IMR-90 (cell line): ENCODE measurements at regions not wholly inside any gene's neighbourhood (a gene's known extent, or its start where the extent isn't known, plus 50 kb on each side); places are given as distances from the start of the nearest gene placed in this dataset.

Experiments used
- ATAC-seq: fragments of 200-7000 bp; cut with Tn5 transposase; 2 replicates; pipeline ENCODE4 v1.9.1; 2020; ENCODE audit warnings: low read depth, mild to moderate bottlenecking, moderate library complexity
- BruUV-seq: library from RNA; stranded (reverse); fragments of 400-500 nt; replicated peaks from 2 replicates; lab custom pipeline; 2021; lab: Mats Ljungman, UMichigan
- CTCF ChIA-PET: fragments of 300-600 bp; formaldehyde crosslinking; extraction: SDS; loops from one replicate; lab custom pipeline; 2021; ENCODE audit warnings: antibody characterized with exemption; lab: Yijun Ruan, JAX
- POLR2A ChIA-PET: fragments of 300-600 bp; sonication (Branson Sonifier 250); formaldehyde crosslinking; loops from one replicate; lab custom pipeline; 2022; ENCODE audit warnings: antibody characterized with exemption; ENCODE audit not compliant: unreplicated experiment; lab: Charles Lee
- DNase-seq: peaks from one replicate; pipeline ENCODE4 v3.0.0; 2013
- H2AFZ ChIP-seq: replicated peaks from 2 replicates; pipeline ENCODE3; 2013; ENCODE audit warnings: low read length, mild to moderate bottlenecking; ENCODE audit not compliant: poor library complexity
- H2AK5ac ChIP-seq: 2 replicates; pipeline ENCODE4 v1.6.1; 2013; ENCODE audit warnings: low read depth, low read length, inconsistent platforms
- H2AK9ac ChIP-seq: replicated peaks from 2 replicates; pipeline ENCODE3; 2013; ENCODE audit warnings: mild to moderate bottlenecking, low read depth, low read length, moderate library complexity; ENCODE audit not compliant: poor library complexity
- H2BK120ac ChIP-seq: 2 replicates; pipeline ENCODE4 v1.6.1; 2013; ENCODE audit warnings: low read depth, low read length, inconsistent platforms
- H2BK15ac ChIP-seq: 3 replicates; pipeline ENCODE4 v1.6.1; 2013; ENCODE audit warnings: low read depth, low read length, inconsistent platforms
- H2BK20ac ChIP-seq: 2 replicates; pipeline ENCODE4 v1.6.1; 2013; ENCODE audit warnings: low read depth, mild to moderate bottlenecking, inconsistent platforms, low read length, moderate library complexity
- H2BK5ac ChIP-seq: 2 replicates; pipeline ENCODE4 v1.6.1; 2013; ENCODE audit warnings: mild to moderate bottlenecking, low read depth, low read length, inconsistent platforms; ENCODE audit not compliant: poor library complexity, severe bottlenecking
- H3K14ac ChIP-seq: replicated peaks from 2 replicates; pipeline ENCODE4 v1.6.1; 2013; ENCODE audit warnings: low read depth, low read length, inconsistent platforms
- H3K18ac ChIP-seq: 2 replicates; pipeline ENCODE4 v1.6.1; 2013; ENCODE audit warnings: low read depth, low read length, control low read depth
- H3K23ac ChIP-seq: 2 replicates; pipeline ENCODE4 v1.6.1; 2013; ENCODE audit warnings: low read depth, low read length, inconsistent platforms
- H3K27ac ChIP-seq: 2 replicates; pipeline ENCODE4 v1.5.1; 2013; ENCODE audit warnings: mild to moderate bottlenecking, control low read depth, low read length; ENCODE audit not compliant: insufficient read depth
- H3K27me3 ChIP-seq: 2 replicates; pipeline ENCODE4 v1.6.1; 2013; ENCODE audit warnings: low read length; ENCODE audit not compliant: control insufficient read depth, insufficient read depth
- H3K36me3 ChIP-seq: 2 replicates; pipeline ENCODE4 v1.6.1; 2013; ENCODE audit warnings: low read length, mixed read lengths; ENCODE audit not compliant: control insufficient read depth, insufficient read depth
- H3K4ac ChIP-seq: 2 replicates; pipeline ENCODE4 v1.6.1; 2013; ENCODE audit warnings: low read depth, low read length, inconsistent platforms
- H3K4me1 ChIP-seq: 2 replicates; pipeline ENCODE4 v1.6.1; 2013; ENCODE audit warnings: low read length, mixed read lengths; ENCODE audit not compliant: control insufficient read depth, insufficient read depth
- H3K4me2 ChIP-seq: 2 replicates; pipeline ENCODE4 v1.6.1; 2013; ENCODE audit warnings: low read depth, mild to moderate bottlenecking, control low read depth, low read length, moderate library complexity
- H3K4me3 ChIP-seq: 2 replicates; pipeline ENCODE4 v1.5.1; 2013; ENCODE audit warnings: low read depth, mild to moderate bottlenecking, control low read depth, low read length, moderate library complexity; ENCODE audit not compliant: insufficient read depth
- H3K56ac ChIP-seq: 2 replicates; pipeline ENCODE4 v1.6.1; 2013; ENCODE audit warnings: low read length, inconsistent platforms; ENCODE audit not compliant: insufficient read depth; ENCODE audit errors: extremely low read depth
- H3K79me1 ChIP-seq, 2 experiments: 2 replicates each; pipeline ENCODE4 v1.6.1; 2013; ENCODE audit warnings: low read length in 2 of 2, inconsistent platforms in 1 of 2, low read depth in 1 of 2
- H3K9ac ChIP-seq: 2 replicates; pipeline ENCODE4 v1.6.1; 2013; ENCODE audit warnings: low read depth, low read length, control low read depth
- H3K9me1 ChIP-seq: 2 replicates; pipeline ENCODE4 v1.6.1; 2013; ENCODE audit warnings: low read length, inconsistent platforms; ENCODE audit not compliant: insufficient read depth
- H3K9me3 ChIP-seq: 2 replicates; pipeline ENCODE4 v1.6.1; 2013; ENCODE audit warnings: low read length; ENCODE audit not compliant: control insufficient read depth, insufficient read depth
- H4K20me1 ChIP-seq: 2 replicates; pipeline ENCODE4 v1.6.1; 2013; ENCODE audit warnings: low read length, inconsistent platforms; ENCODE audit not compliant: insufficient read depth
- H4K5ac ChIP-seq: 2 replicates; pipeline ENCODE4 v1.6.1; 2013; ENCODE audit warnings: mild to moderate bottlenecking, low read depth, low read length, control low read depth
- H4K8ac ChIP-seq, 2 experiments: 2 replicates each; pipeline ENCODE4 v1.6.1; 2013; ENCODE audit warnings: low read depth in 2 of 2, low read length in 2 of 2, control low read depth in 1 of 2, inconsistent platforms in 1 of 2
- H4K91ac ChIP-seq: 2 replicates; pipeline ENCODE4 v1.6.1; 2013; ENCODE audit warnings: low read depth, low read length, inconsistent platforms; ENCODE audit not compliant: insufficient read depth
- BHLHE40 ChIP-seq: fragments of 150-350 bp; IDR thresholded peaks from 2 replicates; pipeline ENCODE4 v1.6.1; 2016; ENCODE audit warnings: mild to moderate bottlenecking, low read depth, low read length
- CEBPB ChIP-seq: IDR thresholded peaks from 2 replicates; pipeline ENCODE4 v1.6.1; 2012; ENCODE audit warnings: low read depth, low read length, improper control_type of control experiment
- CHD1 ChIP-seq: IDR thresholded peaks from 2 replicates; pipeline ENCODE4 v1.6.1; 2012; ENCODE audit warnings: low read depth, low read length, improper control_type of control experiment
- FOS ChIP-seq: fragments of 150-350 bp; IDR thresholded peaks from 2 replicates; pipeline ENCODE4 v1.6.1; 2016; ENCODE audit warnings: low read depth, low read length
- MAFK ChIP-seq: IDR thresholded peaks from 2 replicates; pipeline ENCODE4 v1.6.1; 2012; ENCODE audit warnings: low read depth, low read length, improper control_type of control experiment
- MAZ ChIP-seq: IDR thresholded peaks from 2 replicates; pipeline ENCODE4 v1.6.1; 2012; ENCODE audit warnings: low read depth, mild to moderate bottlenecking, low read length, improper control_type of control experiment, moderate library complexity, borderline replicate concordance
- MXI1 ChIP-seq: IDR thresholded peaks from 2 replicates; pipeline ENCODE4 v1.6.1; 2012; ENCODE audit warnings: low read depth, mild to moderate bottlenecking, low read length, moderate library complexity, borderline replicate concordance
- NFE2L2 ChIP-seq: fragments of 150-350 bp; IDR thresholded peaks from 2 replicates; pipeline ENCODE4 v1.6.1; 2016; ENCODE audit warnings: low read depth, mild to moderate bottlenecking, low read length
- POLR2A ChIP-seq: IDR thresholded peaks from 2 replicates; pipeline ENCODE4 v1.6.1; 2012; ENCODE audit warnings: mild to moderate bottlenecking, low read depth, low read length
- RAD21 ChIP-seq: IDR thresholded peaks from 2 replicates; pipeline ENCODE4 v1.6.1; 2012; ENCODE audit warnings: low read length, improper control_type of control experiment
- RCOR1 ChIP-seq: IDR thresholded peaks from 2 replicates; pipeline ENCODE4 v1.6.1; 2012; ENCODE audit warnings: mild to moderate bottlenecking, low read length, improper control_type of control experiment; ENCODE audit not compliant: insufficient replicate concordance
- RFX5 ChIP-seq: IDR thresholded peaks from 2 replicates; pipeline ENCODE4 v1.8.0; 2012; ENCODE audit warnings: low read depth, mild to moderate bottlenecking, low read length, moderate library complexity
- SMC3 ChIP-seq: fragments of 150-350 bp; IDR thresholded peaks from 2 replicates; pipeline ENCODE4 v1.6.1; 2016; ENCODE audit warnings: low read depth, mild to moderate bottlenecking, antibody characterized with exemption, low read length, moderate library complexity
- USF2 ChIP-seq: fragments of 150-350 bp; IDR thresholded peaks from 2 replicates; pipeline ENCODE4 v1.6.1; 2017; ENCODE audit warnings: mild to moderate bottlenecking, antibody characterized with exemption, low read length, low read depth
- WGBS, 2 experiments: methylation state at CpG; one replicate each; pipeline versions ENCODE4 v1.1.5 to v1.1.7; 2013; ENCODE audit warnings: missing lambda C conversion rate in 2 of 2; ENCODE audit not compliant: insufficient read length in 1 of 2; ENCODE audit errors: extremely low coverage in 2 of 2; 5-methylcytosine and 5-hydroxymethylcytosine counted together
- dilution Hi-C: fragments of 300-500 bp; cut with HindIII; formaldehyde crosslinking; loops from one replicate; pipeline ENCODE4 v1.14.3; 2018; ENCODE audit warnings: low sequenced_read_pairs; ENCODE audit not compliant: unreplicated experiment
- in situ Hi-C: fragments of 300-500 bp; cut with MboI; formaldehyde crosslinking; loops from 3 replicates; pipeline ENCODE4 v1.14.3; 2019; ENCODE audit warnings: low sequenced_read_pairs, inconsistent platforms, mixed read lengths
- intact Hi-C: fragments of 100-400 bp; cut with micrococcal nuclease; formaldehyde crosslinking; loops from 2 replicates; pipeline ENCODE4 v1.10.0; 2022
- TF ChIP-seq, protein P1 (sequence below): fragments of 150-350 bp; IDR thresholded peaks from 2 replicates; pipeline ENCODE4 v1.6.1; 2016; ENCODE audit warnings: low read depth, mild to moderate bottlenecking, low read length, moderate library complexity, borderline replicate concordance
- TF ChIP-seq, protein P2 (sequence below): conservative IDR thresholded peaks from 2 replicates; pipeline ENCODE4 v1.5.1; 2012; ENCODE audit warnings: mild to moderate bottlenecking, low read depth, low read length, improper control_type of control experiment

DNA sequence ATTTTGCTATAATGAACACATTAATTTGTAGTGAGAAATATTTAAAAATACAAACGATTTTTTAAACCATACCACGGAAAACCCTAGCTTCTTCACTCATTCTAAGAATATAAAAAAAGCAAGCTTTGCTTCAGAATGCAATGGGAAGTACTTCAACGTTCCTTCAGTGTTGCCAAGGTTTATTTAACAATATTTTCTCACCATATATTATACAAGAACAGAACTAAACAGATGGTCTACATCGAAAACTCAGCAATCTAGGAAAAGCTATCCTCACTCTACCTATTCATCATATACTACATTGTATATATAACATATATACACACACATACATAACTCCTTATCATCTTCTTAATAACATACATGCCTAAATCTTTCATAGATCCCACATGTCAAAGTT lies 1047.4 kb downstream of the IGSF11 start:
- no peak overlapping the region for H2BK20ac ChIP-seq
- TF ChIP-seq RAD21 (no peak), MAFK (no peak), RCOR1 (no peak), CHD1 (no peak), MXI1 (no peak), SMC3 (no peak), POLR2A (no peak), CEBPB (no peak), BHLHE40 (no peak), FOS (no peak), NFE2L2 (no peak), USF2 (no peak), MAZ (no peak), RFX5 (no peak)
- TF ChIP-seq, protein P1, sequence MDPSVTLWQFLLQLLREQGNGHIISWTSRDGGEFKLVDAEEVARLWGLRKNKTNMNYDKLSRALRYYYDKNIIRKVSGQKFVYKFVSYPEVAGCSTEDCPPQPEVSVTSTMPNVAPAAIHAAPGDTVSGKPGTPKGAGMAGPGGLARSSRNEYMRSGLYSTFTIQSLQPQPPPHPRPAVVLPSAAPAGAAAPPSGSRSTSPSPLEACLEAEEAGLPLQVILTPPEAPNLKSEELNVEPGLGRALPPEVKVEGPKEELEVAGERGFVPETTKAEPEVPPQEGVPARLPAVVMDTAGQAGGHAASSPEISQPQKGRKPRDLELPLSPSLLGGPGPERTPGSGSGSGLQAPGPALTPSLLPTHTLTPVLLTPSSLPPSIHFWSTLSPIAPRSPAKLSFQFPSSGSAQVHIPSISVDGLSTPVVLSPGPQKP: no peak
- TF ChIP-seq, protein P2, sequence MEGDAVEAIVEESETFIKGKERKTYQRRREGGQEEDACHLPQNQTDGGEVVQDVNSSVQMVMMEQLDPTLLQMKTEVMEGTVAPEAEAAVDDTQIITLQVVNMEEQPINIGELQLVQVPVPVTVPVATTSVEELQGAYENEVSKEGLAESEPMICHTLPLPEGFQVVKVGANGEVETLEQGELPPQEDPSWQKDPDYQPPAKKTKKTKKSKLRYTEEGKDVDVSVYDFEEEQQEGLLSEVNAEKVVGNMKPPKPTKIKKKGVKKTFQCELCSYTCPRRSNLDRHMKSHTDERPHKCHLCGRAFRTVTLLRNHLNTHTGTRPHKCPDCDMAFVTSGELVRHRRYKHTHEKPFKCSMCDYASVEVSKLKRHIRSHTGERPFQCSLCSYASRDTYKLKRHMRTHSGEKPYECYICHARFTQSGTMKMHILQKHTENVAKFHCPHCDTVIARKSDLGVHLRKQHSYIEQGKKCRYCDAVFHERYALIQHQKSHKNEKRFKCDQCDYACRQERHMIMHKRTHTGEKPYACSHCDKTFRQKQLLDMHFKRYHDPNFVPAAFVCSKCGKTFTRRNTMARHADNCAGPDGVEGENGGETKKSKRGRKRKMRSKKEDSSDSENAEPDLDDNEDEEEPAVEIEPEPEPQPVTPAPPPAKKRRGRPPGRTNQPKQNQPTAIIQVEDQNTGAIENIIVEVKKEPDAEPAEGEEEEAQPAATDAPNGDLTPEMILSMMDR: no peak
- no peaks in the 10 kb centered on the region for H4K20me1 ChIP-seq
- no peak overlapping the region for H2BK120ac ChIP-seq
- no peak overlapping the region for H3K4me2 ChIP-seq
- H2AK5ac ChIP-seq: no peak overlapping the region
- ATAC-seq (no peak), DNase-seq (no peak)
- in situ Hi-C loops: loop anchor here (25.0 kb wide), 1 partner anchor 575 kb away; no protein-coding TSS in a partner anchor
- H3K23ac ChIP-seq: no peak overlapping the region
- no peaks in the 10 kb centered on the region for H3K9me1 ChIP-seq
- dilution Hi-C loops: no loop called here
- H2BK15ac ChIP-seq: no peak overlapping the region
- 10% methylated on average over 2 of the region's 4 CpGs; no CpG with 5 or more reads in 1 of the 2 experiments for WGBS, 2 experiments
- BruUV-seq: no TSS peak
- H2BK5ac ChIP-seq: no peak overlapping the region
- H3K14ac ChIP-seq: no peak overlapping the region
- H3K18ac ChIP-seq: no peak overlapping the region
- CTCF ChIA-PET: interaction anchor here (1.5 kb wide), 1 partner anchor 11 kb away, joined by 4 read pairs; no protein-coding TSS in a partner anchor
- intact Hi-C loops: no loop called here
- no peak overlapping the region for H3K4ac ChIP-seq
- H2AFZ ChIP-seq: no peak overlapping the region
- no peak overlapping the region for H2AK9ac ChIP-seq
- no peak overlapping the region for H3K9ac ChIP-seq
- POLR2A ChIA-PET: no interaction called here
- H4K5ac ChIP-seq: no peak overlapping the region
- no peak overlapping the region for H3K4me3 ChIP-seq
- no peak overlapping the region for H3K27ac ChIP-seq
- no peaks in the 10 kb centered on the region for H3K36me3 ChIP-seq
- H3K9me3 ChIP-seq: no peaks in the 10 kb centered on the region
- H3K79me1 ChIP-seq: no peaks in the 10 kb centered on the region; a peak in 1 of 4 replicates
- no peak overlapping the region for H4K91ac ChIP-seq
- H3K4me1 ChIP-seq: no peaks in the 10 kb centered on the region
- no peak overlapping the region for H3K56ac ChIP-seq
- no peaks in the 10 kb centered on the region for H3K27me3 ChIP-seq
- H4K8ac ChIP-seq: no peak overlapping the region
